Stomach (tissue), 8 donors: ENCODE measurements at regions not wholly inside any gene's neighbourhood (a gene's known extent, or its start where the extent isn't known, plus 50 kb on each side); places are given as distances from the start of the nearest gene placed in this dataset.
A peak's percentile ranks its signal among the peaks of the same experiment; 100 is the strongest.

Experiments
- DNase-seq, 2 donors: peaks; one replicate each; pipeline versions ENCODE4 v3.0.0 to v3.0.0-alpha.2; 2013 to 2019
- H3K27ac ChIP-seq, 5 donors: fragments of 200-600 bp in 4 of 5; sonication (generic) in 4 of 5; one replicate each; pipeline ENCODE4 v1.5.1; 2013 to 2019; ENCODE audit warnings: mild to moderate bottlenecking in 1 of 5, moderate library complexity in 1 of 5
- H3K27me3 ChIP-seq, 3 donors: fragments of 200-600 bp; sonication (generic); one replicate each; pipeline ENCODE4 v1.5.1; 2017 to 2019; ENCODE audit warnings: mixed run types in 1 of 3
- H3K36me3 ChIP-seq, 4 donors: fragments of 200-600 bp; sonication (generic); 1 replicate in 3 of 4; 2 replicates in 1 of 4; pipeline ENCODE4 v1.5.1; 2016 to 2019
- H3K4me1 ChIP-seq, 4 donors: fragments of 200-600 bp; sonication (generic); one replicate each; pipeline ENCODE4 v1.5.1; 2016 to 2019
- H3K4me3 ChIP-seq, 4 donors: fragments of 200-600 bp; sonication (generic) in 3 of 4; one replicate each; pipeline ENCODE4 v1.5.1; 2016 to 2019; ENCODE audit warnings: mild to moderate bottlenecking in 1 of 4
- H3K9me3 ChIP-seq, 4 donors: fragments of 200-600 bp; sonication (generic); one replicate each; pipeline ENCODE4 v1.5.1; 2016 to 2019
- EP300 ChIP-seq: sonication (generic); formaldehyde crosslinking; IDR thresholded peaks from one replicate; pipeline ENCODE4 v1.6.1; 2017; ENCODE audit warnings: antibody characterized with exemption
- POLR2A ChIP-seq, 4 donors: fragments of 450-650 bp; IDR thresholded peaks; one replicate each; pipeline ENCODE4 v1.6.1; 2016; ENCODE audit warnings: antibody characterized with exemption in 4 of 4, control low read depth in 2 of 4, mild to moderate bottlenecking in 1 of 4, moderate library complexity in 1 of 4
- POLR2AphosphoS5 ChIP-seq, 3 donors: sonication (generic); formaldehyde crosslinking; IDR thresholded peaks; one replicate each; pipeline ENCODE4 v1.6.1; 2016; ENCODE audit warnings: antibody characterized with exemption in 3 of 3
- WGBS, 5 donors: extraction: QIAGEN DNeasy Blood & Tissue Kit in 3 of 5; methylation state at CpG; one replicate each; pipeline versions ENCODE4 v1.1.5 to v1.1.7; 2013 to 2018; 5-methylcytosine and 5-hydroxymethylcytosine counted together
- intact Hi-C: fragments of 100-400 bp; cut with DNase I; formaldehyde crosslinking; loops from one replicate; pipeline ENCODE4 v1.15.1; 2023; ENCODE audit warnings: low total_unique reads
- TF ChIP-seq, protein P1 (sequence below), 7 experiments: fragments of 450-650 bp in 4 of 7; fragments of 200-600 bp in 3 of 7; sonication (generic) in 3 of 7; IDR thresholded peaks; one replicate each; pipeline ENCODE4 v1.5.1; 2016 to 2019; ENCODE audit warnings: antibody characterized with exemption in 7 of 7, control low read depth in 2 of 7, mild to moderate bottlenecking in 1 of 7
- donor health status: healthy with polysubstance abuse.
- donor health status: Bipolar disorder and iron deficiency.
- donor health status: healthy.

DNA sequence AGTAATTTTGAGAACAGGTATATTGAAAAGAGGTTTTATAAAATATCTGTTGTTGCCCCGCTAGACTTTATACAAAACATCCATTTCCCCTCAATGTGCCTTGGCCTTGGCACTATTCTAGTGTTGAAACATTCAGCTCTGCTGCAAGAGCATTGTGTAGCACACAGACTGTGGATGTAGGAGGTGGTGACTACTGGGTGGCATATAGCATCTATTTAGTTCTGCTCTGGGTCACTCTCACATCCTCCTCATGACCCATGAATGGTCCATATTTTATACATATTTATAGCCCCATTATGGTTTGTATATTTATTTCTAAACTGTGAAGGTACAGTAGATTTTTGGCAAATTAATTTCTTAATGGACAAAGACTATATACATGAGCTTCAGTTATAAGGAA lies 1022.0 kb upstream of the CELF4 start:
- Histone ChIP-seq H3K27ac (no peak overlapping the region), H3K9me3 (no peaks in the 10 kb centered on the region), H3K36me3 (no peaks in the 10 kb centered on the region), H3K4me3 (no peak overlapping the region), H3K4me1 (no peaks in the 10 kb centered on the region), H3K27me3 (no peaks in the 10 kb centered on the region)
- intact Hi-C loops: no loop called here
- DNase-seq: no peak
- TF ChIP-seq EP300 (no peak), POLR2A (IDR thresholded peaks at IDR 0.05) (no peak), POLR2AphosphoS5 (IDR thresholded peaks at IDR 0.05) (no peak)
- TF ChIP-seq, protein P1, sequence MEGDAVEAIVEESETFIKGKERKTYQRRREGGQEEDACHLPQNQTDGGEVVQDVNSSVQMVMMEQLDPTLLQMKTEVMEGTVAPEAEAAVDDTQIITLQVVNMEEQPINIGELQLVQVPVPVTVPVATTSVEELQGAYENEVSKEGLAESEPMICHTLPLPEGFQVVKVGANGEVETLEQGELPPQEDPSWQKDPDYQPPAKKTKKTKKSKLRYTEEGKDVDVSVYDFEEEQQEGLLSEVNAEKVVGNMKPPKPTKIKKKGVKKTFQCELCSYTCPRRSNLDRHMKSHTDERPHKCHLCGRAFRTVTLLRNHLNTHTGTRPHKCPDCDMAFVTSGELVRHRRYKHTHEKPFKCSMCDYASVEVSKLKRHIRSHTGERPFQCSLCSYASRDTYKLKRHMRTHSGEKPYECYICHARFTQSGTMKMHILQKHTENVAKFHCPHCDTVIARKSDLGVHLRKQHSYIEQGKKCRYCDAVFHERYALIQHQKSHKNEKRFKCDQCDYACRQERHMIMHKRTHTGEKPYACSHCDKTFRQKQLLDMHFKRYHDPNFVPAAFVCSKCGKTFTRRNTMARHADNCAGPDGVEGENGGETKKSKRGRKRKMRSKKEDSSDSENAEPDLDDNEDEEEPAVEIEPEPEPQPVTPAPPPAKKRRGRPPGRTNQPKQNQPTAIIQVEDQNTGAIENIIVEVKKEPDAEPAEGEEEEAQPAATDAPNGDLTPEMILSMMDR (IDR thresholded peaks at IDR 0.05): no peak
- 85 to 100% (median 94%) methylated on average over 1 of the region's 1 CpG for WGBS, 5 donors

DNA sequence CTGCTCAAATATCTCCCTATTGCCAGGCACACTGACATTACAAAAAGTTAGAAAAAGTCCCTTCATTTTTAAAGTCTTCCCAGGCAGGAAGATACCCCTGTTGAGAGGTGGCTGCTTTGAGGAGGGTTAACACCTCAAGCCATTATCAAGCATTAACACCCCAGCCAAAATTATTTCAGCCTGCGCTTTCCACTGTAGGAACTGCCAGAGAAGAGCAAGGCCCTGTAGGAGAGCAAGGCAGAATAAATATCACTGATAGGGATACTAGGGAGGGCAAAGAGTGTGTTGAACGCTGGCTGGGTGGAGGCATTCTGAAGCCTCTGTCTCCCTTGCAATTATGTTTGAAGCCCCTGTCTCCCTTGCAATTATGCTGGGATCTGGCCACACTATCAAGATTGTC lies 1020.7 kb upstream of the CELF4 start:
- 43 to 72% (median 59%) methylated on average over 2 of the region's 2 CpGs for WGBS, 5 donors
- no peak for TF ChIP-seq POLR2AphosphoS5 (IDR thresholded peaks at IDR 0.05)
- TF ChIP-seq, protein P1 (IDR thresholded peaks at IDR 0.05): no peak
- TF ChIP-seq EP300: no peak
- H3K9me3 ChIP-seq: no peaks in the 10 kb centered on the region
- H3K4me3 ChIP-seq: no peak overlapping the region
- H3K27ac ChIP-seq: no peak overlapping the region
- H3K27me3 ChIP-seq: no peaks in the 10 kb centered on the region
- intact Hi-C loops: no loop called here
- H3K4me1 ChIP-seq: no peaks in the 10 kb centered on the region
- no peaks in the 10 kb centered on the region for H3K36me3 ChIP-seq
- DNase-seq: no peak

DNA sequence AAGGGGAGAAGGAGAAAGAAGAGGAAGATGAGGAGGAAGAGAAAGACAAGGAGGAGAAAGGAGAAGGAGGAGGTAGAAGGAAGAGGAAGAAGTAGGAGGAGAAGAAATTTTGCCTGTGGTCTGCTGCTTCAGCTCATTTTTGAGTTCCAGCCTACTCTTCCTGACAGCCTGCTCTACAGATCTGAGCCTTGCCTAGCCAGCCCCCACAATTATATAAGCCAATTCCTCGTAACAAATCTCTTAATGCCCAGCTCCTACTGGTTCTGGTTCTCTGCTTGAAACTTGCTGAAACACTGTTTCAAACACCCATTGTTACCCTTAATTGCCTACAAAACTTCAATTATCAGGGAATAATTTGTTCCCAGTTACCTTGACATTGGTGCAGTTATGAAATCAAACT lies 1014.2 kb upstream of the CELF4 start:
- Histone ChIP-seq H3K36me3 (no peaks in the 10 kb centered on the region), H3K27me3 (no peaks in the 10 kb centered on the region), H3K4me3 (no peak overlapping the region), H3K27ac (no peak overlapping the region), H3K4me1 (no peaks in the 10 kb centered on the region), H3K9me3 (no peaks in the 10 kb centered on the region)
- no peak for DNase-seq
- TF ChIP-seq EP300 (no peak), POLR2AphosphoS5 (IDR thresholded peaks at IDR 0.05) (no peak), POLR2A (IDR thresholded peaks at IDR 0.05) (no peak)
- TF ChIP-seq, protein P1 (IDR thresholded peaks at IDR 0.05): no peak
- WGBS, 5 donors: 59 to 83% (median 72%) methylated on average over 1 of the region's 1 CpG
- intact Hi-C loops: no loop called here

DNA sequence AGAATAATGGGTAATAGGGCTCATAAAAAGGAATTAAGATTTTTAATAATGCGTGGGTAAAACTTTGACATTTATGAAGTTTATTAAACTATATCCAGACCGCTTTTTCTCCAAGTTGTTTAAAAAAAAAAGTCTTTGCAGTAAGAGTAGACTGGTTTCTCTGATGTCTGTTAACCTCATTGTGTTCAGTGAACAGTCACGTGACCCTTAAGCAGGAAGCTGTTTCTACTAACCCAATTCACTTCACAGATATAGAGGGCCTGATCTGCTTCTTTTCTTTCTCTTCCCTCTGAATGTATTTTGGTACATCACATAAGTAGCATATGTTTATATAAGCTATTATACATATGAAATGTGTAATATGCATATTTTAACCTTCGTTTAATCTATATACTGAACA lies 1011.3 kb upstream of the CELF4 start:
- 76 to 83% (median 78%) methylated on average over 4 of the region's 4 CpGs for WGBS, 5 donors
- no peaks in the 10 kb centered on the region for H3K9me3 ChIP-seq
- TF ChIP-seq EP300 (no peak), POLR2AphosphoS5 (IDR thresholded peaks at IDR 0.05) (no peak), POLR2A (IDR thresholded peaks at IDR 0.05) (no peak)
- TF ChIP-seq, protein P1 (IDR thresholded peaks at IDR 0.05): no peak

DNA sequence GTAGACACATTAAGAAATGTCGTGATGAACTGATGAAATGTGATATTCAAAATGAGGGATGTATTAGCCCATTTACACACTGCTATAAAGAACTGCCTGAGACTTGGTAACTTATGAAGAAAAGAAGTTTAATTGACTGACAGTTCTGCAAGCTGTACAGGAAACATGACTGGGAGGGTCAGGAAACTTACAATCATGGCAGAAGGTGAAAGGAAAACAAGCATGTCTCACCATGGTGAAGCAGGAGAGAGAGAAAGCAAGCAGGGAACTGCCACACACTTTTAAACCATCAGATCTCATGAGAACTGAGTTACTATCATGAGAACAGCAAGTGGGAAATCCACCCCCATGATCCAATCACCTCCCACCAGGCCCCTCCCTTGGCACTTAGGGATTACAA lies 1010.8 kb upstream of the CELF4 start:
- intact Hi-C loops: no loop called here
- Histone ChIP-seq H3K4me1 (no peaks in the 10 kb centered on the region), H3K36me3 (no peaks in the 10 kb centered on the region), H3K9me3 (no peaks in the 10 kb centered on the region), H3K27me3 (no peaks in the 10 kb centered on the region), H3K27ac (no peak overlapping the region), H3K4me3 (no peak overlapping the region)
- DNase-seq: no peak
- WGBS, 5 donors: 70 to 90% (median 76%) methylated on average over 1 of the region's 1 CpG
- no peak for TF ChIP-seq POLR2AphosphoS5 (IDR thresholded peaks at IDR 0.05)
- TF ChIP-seq, protein P1 (IDR thresholded peaks at IDR 0.05): no peak
- TF ChIP-seq EP300: no peak

More for the DNA sequence above, 1011.3 kb upstream of the CELF4 start:
- no peak overlapping the region for H3K4me3 ChIP-seq
- intact Hi-C loops: no loop called here
- H3K27ac ChIP-seq: no peak overlapping the region
- DNase-seq: peak in 1 of 2 donors; percentile 18
- H3K4me1 ChIP-seq: no peaks in the 10 kb centered on the region
- H3K27me3 ChIP-seq: no peaks in the 10 kb centered on the region
- no peaks in the 10 kb centered on the region for H3K36me3 ChIP-seq
